Stimulated activated CD4-positive, alpha-beta T cell treated with anti-CD3 and anti-CD28 coated beads, Interleukin-12 subunit alpha, Interleukin-12 subunit beta, amount 100 ng/mL, for 24 hours (primary cell): ENCODE measurements at regions not wholly inside any gene's neighbourhood (a gene's known extent, or its start where the extent isn't known, plus 50 kb on each side); places are given as distances from the start of the nearest gene placed in this dataset.

Source experiments
- DNase-seq, 2 experiments: peaks; one replicate each; pipeline ENCODE4 v3.0.0-alpha.2; 2020; ENCODE audit warnings: low read depth in 2 of 2

DNA sequence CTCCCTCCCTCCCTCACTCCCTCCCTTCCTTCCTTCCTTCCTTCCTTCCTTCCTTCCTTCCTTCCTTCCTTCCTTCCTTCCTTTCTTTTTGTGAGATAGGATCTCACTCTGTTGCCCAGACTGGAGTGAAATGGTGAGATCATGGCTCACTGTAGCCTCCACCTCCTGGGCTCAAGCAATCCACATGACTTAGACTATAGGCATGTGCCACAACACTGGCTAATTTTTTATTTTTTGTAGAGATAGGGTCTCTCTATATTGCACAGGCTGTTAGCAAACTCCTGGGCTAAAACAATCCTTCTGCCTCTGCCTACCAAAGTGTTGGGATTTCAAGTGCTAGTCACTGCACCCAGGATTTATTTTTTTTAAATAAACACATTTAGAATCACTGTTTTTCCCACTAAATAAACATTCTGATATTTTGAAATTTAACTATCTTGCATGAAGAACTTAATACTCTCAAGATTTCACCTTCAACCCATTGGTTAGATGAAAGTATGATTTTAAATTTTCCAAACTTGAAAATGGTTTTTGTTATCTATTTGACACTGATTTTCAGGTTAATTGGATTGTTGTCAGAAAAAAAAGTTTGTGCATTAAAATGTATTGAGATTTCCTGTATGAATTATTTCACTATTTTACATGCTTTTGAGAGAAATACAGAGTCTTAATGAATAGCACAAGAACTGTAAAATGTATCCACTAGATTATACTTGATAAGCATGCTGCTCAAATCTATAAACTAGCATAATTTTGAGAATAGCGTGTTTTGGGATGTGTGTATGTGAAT is 745.1 kb downstream of the TSN start:
- no peak for DNase-seq

DNA sequence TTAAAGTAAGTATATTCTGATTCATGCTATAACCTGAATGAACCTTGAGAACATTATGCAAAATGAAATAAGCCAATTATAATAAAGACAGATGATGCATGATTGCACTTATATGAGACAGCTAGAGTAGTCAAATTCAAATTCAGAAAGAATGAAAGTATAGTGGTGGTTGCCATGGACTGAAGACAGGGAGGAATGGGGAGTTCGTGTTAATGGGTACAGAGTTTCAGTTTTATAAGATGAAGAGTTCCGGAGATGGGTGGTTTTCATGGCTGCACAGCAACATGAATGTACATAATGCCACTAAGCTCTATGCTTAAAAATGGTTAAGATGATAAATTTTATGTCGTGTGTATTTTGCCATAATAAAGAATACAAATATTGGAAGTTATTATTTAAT is 751.2 kb downstream of the TSN start:
- no peak for DNase-seq

DNA sequence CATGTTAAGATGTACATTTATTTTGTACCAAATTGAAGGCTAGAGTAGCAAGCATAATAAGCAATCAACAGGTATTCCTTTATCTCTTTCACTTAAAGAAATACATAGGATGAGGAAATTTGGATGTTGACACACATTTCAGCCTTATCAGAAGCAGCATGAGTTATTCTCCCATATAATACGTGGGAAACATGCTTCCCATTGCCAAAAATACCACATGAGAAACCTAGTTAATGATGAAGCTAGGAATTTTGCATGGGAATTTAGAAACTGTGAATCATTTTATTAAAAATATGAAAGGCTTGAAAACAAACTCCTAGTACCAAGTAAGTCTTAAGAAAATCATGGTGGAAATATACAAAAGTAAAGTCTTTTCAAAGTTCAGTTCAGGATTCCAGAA is 751.8 kb downstream of the TSN start:
- DNase-seq: no peak

DNA sequence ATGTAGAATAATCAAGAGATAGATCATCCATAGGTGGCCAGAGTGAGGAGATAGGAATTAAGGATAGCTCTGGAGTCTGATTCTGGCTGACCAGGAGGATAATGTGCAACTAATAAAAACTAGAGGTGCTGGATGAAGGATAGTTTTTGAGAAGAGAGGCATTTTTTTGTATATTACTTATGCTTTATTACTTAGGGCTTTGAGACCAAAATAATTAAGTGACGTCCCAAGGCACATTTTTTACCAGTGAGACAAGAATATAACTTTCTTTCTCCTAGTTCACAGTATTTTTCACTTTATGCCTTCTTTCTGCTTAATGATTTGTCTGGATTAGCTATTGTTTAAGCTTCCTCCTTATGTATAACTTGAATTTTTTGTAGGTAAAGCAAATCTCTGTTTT is 756.6 kb downstream of the TSN start:
- DNase-seq: no peak

DNA sequence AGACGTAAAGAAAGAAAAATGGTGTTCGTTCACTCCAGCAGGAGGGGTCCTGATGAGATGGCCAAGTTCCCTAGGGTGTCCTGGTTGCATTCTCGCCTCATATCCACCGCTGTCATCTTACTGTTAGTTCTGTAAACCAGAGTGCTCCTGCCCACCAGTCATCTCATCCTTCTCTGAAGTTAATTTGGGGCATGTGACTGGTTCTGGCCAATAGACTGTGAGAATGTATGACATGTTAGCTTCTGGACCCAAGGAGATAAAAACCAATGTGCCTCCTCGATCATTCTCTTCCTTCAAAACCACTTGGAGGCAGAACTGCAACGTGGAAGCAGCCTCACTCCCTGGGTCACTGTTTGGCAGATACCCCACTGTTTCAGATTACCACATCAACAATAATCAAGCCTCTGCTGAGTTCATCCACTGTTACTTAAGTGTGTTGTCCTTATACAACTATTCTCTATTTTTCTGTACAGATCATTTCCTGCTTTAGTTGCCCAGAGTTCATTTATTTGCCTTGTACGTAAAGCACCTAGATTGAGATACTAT is 759.1 kb downstream of the TSN start:
- no peak for DNase-seq

DNA sequence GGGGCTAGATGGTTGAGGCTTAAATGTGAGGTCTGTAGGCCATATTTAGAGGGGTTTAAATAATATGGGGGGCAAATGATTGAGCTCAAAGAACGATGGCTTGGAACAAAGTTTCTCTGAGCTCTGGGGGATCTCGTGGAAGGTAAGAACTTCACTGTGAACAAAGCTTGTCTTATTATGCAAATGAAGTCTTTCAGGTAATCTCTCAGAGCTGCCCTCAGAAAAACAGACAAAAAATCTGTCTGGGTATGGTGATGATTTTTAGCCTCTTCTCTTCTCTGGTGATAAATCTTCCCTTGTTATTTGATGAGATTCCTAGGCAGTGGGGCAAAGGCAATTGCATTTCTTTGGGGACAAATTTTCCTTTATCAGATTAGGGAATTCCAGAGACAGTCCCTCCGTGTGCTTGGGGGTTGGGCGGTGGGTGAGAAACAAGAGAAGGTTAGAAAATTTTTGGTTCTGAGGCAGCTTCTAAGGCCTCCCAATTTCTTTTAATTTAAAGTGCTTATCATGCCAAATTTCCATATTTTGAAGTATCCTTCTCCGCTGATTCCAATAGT is 760.4 kb downstream of the TSN start:
- no peak for DNase-seq

DNA sequence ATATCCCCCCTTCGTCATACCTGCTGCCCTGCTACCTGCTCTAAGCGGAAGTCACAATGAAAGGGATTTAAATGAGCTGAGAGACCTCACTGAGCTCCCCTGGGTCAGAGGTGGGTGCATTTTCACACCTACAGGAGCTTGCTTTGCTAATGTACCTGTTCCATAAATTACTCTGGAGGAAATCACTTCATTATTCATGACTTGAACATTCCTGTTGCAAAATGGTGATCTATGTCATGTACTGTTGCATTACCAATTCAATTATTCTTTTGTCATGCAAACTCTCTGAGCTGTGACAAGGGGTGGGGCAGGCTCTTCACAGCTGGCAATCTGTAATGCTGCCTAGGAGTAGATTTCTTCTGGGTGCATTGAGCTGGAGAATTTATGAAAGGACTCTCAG is 761.3 kb downstream of the TSN start:
- DNase-seq: no peak

DNA sequence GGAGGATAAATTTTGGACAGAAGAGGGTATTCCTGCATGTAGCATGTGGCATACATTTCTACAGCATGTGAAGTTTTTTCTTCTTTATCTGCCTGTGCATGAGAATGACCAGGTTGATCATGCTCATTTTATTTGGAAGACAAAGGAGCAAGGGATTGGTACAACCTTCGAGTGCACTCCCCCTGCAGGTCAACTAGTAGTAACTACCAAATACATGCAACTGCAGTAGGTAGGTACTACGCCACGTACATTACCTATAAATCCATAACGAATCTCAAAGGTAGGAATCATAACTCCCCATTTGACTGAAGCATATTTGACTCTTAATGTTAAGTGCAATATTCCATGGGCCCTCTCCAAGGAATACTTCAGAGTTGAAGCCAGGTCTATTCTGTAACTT is 763.9 kb downstream of the TSN start:
- no peak for DNase-seq

DNA sequence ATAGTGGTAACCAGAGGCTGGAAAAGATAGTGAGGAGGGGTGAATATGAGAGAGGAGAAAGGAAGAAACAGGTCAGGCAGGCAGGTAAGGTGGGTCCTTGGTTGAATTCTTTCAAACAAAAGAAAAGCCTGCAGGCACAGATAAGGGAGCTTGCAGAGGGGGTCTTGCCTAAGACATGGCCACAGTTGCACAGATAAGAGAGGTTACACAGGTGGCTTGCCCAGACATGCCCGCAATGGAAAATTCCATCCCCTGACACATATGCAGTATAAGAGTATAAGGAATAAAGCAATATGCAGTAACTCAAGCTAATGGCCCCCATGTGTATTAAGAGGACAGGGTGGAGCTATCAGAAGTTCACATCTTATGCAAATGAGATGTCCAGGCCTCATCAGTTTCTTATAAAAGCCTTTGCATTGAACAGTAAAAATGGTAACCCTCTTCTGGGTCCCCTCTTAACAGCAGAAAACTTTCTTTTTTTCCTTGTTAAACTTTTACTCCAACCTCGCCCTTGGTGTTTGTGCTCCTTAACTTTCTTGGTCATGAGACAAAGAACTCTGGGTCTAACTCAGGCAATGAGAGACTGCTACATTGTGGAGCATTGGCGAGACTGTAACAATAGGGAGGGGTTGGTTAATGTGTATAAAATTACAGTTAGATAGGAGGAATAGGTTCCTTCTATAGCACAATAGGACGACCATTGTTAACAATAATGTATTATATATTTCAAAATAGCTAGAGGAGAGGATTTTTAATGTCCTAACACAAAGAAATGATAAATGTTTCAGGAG is 764.6 kb downstream of the TSN start:
- DNase-seq: no peak

DNA sequence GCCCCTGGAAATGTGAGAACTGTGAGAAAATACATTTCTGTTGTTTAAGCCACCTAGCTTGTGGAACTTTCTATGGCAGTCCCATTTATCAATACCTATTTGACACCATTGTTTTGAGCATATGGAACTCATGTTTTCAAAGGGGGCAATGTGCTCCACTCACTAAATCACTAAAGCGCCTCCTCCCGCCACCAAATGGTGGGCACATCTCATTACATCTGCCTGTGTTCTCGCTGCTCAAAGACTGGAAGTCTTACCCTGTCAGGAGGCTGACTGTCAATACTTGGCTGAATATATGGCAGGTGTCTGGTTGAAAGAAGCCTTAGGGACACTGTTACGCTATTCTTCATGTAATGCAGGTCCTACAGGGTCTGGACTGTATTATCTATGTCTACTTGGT is 767.7 kb downstream of the TSN start:
- DNase-seq: no peak

DNA sequence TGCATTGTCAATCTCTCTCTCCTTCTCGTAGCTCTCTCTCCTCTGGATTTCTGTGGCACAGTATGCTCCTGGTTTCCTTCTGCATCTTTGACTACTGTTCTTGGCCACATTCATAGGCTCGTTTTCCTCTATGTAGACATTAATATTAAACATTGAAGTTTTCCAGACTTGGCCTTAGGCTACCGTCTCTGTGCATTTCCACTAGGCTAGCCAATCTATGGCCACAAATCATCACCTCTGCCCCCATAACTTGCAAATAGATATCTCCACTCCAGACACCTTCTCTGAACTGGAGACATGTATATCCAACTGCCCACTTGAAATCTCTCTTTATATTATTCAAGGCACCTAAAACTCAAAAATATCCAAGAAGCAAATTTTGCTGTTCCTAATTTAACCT is 768.5 kb downstream of the TSN start:
- no peak for DNase-seq

DNA sequence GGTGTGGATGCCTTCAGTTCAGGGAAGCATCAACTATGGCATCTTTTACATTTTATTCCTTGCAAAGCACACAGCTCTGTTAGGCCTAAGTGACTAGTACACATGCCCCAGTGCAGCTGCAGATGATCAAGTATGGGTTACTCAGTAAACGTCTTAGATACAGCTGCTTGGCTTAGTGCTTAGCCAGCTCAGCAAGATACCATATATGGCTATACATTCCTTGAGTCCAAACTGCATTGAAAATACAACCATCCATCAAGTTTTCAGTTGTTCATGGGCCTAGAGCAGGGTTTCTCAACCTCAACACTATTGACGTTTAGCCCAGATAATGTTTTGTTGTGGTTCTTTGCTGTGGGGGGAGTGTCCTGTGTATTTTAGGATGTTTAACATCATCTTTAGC is 769.9 kb downstream of the TSN start:
- no peak for DNase-seq

DNA sequence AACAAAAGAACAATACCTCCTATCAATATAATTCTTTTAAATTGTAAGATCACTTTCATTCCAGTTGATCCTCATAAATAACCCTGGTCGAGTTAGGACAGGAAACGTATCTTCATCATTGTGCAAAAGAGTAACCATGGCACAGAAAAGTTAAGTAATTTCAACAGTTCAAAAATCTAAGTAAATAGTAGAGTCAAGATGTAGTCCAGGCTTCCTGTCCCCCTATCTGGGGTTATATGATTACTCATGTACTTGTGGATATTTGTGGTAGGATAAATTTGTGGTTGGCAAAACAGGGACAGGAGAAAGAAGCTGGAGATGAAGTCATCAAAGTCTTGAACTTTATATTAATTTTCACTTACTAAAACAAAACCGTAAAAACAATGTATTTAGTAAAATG is 772.6 kb downstream of the TSN start:
- DNase-seq: no peak

DNA sequence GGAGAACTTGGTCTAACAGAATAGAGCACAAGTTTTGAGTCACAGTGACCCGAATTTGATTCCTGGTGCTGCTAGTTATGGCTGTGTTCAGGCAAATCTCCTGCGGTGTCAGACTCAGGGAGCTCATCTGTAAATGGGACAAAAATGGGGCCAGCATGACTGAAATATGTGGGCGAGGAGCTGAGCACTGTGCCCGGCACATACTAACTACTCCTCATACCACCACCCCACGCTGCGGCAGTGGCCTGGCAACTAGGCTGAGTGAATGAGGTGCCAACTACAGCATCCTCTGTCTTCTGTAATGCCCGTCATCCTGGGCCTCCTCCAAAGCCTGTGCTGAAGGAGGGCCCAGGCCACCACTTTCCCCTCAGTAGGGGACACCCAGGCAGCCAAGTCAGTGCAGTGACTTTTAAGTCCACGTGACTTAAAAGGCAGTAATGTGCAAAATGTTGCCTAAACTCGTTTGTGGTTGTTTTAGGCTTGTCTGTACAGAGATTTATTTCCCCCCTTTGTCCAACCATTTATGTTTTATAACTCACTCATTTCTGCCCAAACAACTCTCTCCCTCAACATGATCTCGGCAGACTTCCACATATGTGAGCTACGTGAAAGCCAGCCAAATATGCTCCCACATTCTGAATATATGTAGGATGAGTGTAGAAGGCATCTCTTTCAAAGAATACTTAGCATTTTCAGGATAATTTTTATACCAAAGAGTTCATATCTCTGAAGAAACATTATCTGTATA is 773.7 kb downstream of the TSN start:
- no peak for DNase-seq

DNA sequence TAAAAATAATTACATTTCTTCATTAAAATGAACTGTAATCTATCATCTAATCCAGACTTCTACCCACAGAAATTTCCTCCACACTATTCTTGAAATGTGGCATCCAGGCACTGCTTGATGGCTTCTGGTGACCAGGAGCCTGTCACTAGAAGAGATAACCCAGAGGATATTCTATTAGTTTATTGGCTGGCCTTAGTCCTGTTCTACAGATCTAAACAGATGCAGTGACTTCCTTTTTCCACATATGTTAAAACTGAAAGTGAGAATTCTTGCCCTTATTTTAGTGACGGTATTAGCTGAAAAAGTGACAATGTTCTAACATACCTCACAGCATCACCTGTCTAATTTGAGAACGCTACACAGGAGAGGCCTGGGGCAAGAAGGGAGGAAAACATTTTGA is 775.4 kb downstream of the TSN start:
- no peak for DNase-seq

DNA sequence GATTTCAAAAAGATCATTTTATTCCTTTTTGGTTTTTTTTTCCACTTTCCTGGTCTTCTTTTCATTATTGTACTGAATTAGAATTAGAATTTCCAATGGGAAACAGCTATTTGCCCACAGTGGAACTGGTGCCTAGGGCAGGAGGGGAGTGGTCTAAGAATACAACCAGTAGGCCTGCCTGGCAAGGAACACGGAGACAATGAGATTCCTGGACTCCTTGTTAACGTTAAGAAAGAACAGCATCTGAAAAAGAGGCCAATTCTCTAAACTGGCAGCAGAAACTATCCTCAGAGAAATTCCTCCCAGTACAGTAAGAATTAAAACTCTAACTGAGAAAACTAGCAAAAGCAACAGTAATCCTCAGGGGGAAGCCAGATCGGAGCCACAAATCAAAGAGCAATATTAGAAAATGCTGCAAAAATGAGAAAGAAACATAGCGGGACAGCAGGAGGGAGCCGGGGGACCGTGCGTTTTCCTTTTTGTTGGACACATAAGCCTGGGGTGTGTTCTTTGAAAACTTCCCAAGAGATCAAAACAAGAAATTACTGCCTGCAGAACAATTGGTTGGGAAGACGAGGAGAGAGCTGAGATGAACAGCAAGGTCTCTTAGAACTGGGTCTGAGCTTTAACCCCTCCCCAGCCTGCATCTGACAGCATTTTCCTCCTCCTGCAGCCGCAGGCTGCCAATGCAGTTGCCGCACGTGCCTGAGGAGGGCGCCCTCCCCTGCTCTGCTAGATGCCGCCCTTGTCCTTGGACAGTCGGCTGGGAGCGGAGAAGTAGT is 776.0 kb downstream of the TSN start:
- no peak for DNase-seq

DNA sequence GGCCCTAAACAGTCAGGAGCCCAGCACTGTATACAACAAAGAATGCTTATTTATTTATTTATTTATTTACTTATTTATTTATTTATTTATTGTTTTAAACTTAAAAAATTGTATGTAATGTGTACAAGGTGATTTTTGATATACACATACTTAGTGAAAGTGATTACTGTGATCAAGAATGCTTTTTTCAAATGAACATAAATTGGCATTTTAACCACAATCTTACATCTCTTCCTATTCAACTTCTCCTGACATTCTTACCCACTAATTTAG is 776.6 kb downstream of the TSN start:
- no peak for DNase-seq

DNA sequence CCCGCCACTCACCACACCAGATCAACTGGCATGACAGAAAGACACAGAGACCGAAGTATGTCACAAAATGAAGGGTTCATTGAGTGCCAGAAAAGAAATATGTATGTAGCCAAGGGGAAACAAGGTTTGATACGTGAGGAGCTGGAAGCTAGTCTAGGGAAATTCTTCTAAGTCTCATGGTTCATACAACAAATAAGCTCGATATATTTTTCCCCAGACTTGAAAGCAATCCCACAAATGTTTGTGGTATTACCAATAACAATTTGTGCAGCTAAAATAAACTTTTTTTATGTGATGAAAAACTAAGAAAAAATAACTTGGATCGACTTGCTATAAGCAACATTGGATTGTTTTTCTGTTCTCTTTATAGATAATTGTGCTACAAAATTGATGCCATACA is 777.0 kb downstream of the TSN start:
- no peak for DNase-seq

DNA sequence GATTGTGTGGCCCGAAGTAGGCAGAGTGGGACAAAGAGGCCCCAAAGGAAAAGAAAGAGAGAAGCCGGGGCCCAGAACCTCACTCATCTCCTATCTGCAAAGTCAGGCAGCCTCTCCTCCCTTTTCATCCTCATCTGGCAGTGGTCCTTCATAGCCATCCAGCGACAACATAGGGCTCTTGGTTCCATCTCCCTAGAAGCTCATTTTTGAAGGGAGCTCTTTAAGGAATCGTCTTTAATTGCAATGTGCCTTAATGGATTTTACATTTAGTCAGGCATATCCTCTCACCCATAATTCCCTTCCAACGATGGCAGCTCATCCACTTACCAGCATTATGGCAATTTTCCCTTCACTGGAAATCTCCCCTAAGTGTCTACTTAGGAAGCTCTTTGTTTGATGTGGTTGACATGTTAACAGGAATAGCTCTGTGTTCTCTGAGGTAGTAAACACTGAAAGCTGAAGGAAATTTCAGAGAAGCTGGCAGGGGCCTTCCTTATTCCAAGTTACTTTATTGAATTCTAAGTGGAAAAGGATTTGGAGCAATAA is 780.6 kb downstream of the TSN start:
- DNase-seq: no peak

DNA sequence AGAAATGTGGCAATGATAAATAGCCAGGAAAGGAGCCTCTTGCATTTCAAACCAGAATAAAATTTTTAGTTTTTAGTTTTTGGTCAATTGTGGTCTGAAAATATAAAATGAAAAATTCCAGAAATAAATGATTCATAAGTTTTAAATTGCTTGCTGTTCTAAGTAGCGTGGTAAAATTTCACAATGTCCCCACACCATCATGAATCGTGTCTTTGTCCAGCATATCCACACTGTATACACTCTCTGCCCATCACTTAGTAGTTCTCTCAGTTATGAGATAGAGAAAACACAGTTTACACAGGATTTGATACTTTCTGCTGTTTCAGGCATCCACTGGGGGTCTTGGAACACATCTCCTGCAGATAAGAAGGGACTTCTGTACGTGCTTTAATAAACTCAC is 783.9 kb downstream of the TSN start:
- DNase-seq: no peak

DNA sequence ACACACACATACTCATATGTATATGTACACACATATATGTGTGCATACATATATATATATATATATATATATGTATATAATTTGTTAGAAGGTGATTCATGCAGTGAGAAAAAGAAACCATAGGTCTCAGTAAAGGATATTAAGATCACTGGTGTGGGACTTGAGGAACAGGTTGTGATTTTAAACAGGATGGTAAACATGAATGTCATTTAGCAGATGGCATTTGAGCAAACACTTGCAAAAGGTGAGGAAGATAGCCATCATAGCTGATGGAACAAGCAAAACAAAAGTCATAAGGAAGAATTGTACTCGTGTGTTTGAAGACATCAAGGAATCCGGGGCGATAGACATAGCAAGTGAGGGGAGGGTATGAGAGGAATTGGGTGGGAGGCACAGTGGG is 784.5 kb downstream of the TSN start:
- no peak for DNase-seq
